22Rv1 (cell line): ENCODE measurements at regions not wholly inside any gene's neighbourhood (a gene's known extent, or its start where the extent isn't known, plus 50 kb on each side); places are given as distances from the start of the nearest gene placed in this dataset.

Experiments used
- ZFX ChIP-seq: fragments of 450-650 bp; IDR thresholded peaks from 2 replicates; pipeline ENCODE4 v1.6.1; 2017; ENCODE audit warnings: antibody characterized with exemption, borderline replicate concordance
- TF ChIP-seq, protein P1 (sequence below): fragments of 450-650 bp; IDR thresholded peaks from 2 replicates; pipeline ENCODE4 v1.5.1; 2017; ENCODE audit warnings: mild to moderate bottlenecking

DNA sequence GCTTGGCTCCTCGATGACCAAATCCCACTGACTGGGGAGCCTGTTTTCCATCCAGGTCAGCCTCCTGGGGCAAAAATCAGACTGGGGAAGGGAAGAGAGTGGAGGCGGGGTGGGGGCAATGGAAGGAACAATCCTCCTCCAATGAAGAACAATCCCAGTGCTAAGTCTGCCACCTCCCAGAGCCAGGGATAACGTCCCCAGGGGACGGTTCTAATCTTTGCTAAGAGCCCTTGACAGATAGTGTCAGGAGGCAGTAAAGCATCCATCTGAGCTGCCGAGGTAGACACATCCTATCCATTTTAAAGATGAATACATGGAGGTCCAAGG lies 298.5 kb upstream of the MSX2 start:
- TF ChIP-seq, protein P1, sequence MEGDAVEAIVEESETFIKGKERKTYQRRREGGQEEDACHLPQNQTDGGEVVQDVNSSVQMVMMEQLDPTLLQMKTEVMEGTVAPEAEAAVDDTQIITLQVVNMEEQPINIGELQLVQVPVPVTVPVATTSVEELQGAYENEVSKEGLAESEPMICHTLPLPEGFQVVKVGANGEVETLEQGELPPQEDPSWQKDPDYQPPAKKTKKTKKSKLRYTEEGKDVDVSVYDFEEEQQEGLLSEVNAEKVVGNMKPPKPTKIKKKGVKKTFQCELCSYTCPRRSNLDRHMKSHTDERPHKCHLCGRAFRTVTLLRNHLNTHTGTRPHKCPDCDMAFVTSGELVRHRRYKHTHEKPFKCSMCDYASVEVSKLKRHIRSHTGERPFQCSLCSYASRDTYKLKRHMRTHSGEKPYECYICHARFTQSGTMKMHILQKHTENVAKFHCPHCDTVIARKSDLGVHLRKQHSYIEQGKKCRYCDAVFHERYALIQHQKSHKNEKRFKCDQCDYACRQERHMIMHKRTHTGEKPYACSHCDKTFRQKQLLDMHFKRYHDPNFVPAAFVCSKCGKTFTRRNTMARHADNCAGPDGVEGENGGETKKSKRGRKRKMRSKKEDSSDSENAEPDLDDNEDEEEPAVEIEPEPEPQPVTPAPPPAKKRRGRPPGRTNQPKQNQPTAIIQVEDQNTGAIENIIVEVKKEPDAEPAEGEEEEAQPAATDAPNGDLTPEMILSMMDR: no peak
- no peak for TF ChIP-seq ZFX
